ENCODE measurements at regions not wholly inside any gene's neighbourhood (a gene's known extent, or its start where the extent isn't known, plus 50 kb on each side); places are given as distances from the start of the nearest gene placed in this dataset.

- TF ChIP-seq EP300 (IDR thresholded peaks at IDR 0.05; ENCODE audit: borderline replicate concordance), result no peak
- TF ChIP-seq, protein P1, sequence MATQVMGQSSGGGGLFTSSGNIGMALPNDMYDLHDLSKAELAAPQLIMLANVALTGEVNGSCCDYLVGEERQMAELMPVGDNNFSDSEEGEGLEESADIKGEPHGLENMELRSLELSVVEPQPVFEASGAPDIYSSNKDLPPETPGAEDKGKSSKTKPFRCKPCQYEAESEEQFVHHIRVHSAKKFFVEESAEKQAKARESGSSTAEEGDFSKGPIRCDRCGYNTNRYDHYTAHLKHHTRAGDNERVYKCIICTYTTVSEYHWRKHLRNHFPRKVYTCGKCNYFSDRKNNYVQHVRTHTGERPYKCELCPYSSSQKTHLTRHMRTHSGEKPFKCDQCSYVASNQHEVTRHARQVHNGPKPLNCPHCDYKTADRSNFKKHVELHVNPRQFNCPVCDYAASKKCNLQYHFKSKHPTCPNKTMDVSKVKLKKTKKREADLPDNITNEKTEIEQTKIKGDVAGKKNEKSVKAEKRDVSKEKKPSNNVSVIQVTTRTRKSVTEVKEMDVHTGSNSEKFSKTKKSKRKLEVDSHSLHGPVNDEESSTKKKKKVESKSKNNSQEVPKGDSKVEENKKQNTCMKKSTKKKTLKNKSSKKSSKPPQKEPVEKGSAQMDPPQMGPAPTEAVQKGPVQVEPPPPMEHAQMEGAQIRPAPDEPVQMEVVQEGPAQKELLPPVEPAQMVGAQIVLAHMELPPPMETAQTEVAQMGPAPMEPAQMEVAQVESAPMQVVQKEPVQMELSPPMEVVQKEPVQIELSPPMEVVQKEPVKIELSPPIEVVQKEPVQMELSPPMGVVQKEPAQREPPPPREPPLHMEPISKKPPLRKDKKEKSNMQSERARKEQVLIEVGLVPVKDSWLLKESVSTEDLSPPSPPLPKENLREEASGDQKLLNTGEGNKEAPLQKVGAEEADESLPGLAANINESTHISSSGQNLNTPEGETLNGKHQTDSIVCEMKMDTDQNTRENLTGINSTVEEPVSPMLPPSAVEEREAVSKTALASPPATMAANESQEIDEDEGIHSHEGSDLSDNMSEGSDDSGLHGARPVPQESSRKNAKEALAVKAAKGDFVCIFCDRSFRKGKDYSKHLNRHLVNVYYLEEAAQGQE (IDR thresholded peaks at IDR 0.05; ENCODE audit: low read depth), result no peak
- TF ChIP-seq FOXM1 (IDR thresholded peaks at IDR 0.05; ENCODE audit: borderline replicate concordance, low read depth), result no peak
- no peak for TF ChIP-seq EGR1 (IDR thresholded peaks at IDR 0.05)
- no peak for TF ChIP-seq TCF12 (IDR thresholded peaks at IDR 0.05; ENCODE audit: low read depth)
- no peak for TF ChIP-seq NFIC (IDR thresholded peaks at IDR 0.05)
- no peak for TF ChIP-seq ZBTB7A (IDR thresholded peaks at IDR 0.05; ENCODE audit: low read depth)
- no peak for TF ChIP-seq CEBPB (IDR thresholded peaks at IDR 0.05)
- TF ChIP-seq, protein P2, sequence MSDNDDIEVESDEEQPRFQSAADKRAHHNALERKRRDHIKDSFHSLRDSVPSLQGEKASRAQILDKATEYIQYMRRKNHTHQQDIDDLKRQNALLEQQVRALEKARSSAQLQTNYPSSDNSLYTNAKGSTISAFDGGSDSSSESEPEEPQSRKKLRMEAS (IDR thresholded peaks at IDR 0.05), result no peak
- no peak for TF ChIP-seq YY1 (IDR thresholded peaks at IDR 0.05; ENCODE audit: low read depth)
These were observed 130.2 kb downstream of the MED10 start for GRCh38 chr5:6248132-6248531.
